Lower leg skin (tissue), 3 donors: ENCODE measurements at regions not wholly inside any gene's neighbourhood (a gene's known extent, or its start where the extent isn't known, plus 50 kb on each side); places are given as distances from the start of the nearest gene placed in this dataset.

Experiments
- POLR2A ChIP-seq, 2 donors: fragments of 450-650 bp; IDR thresholded peaks; one replicate each; pipeline ENCODE4 v1.6.1; 2016 to 2017; ENCODE audit warnings: antibody characterized with exemption in 2 of 2, mild to moderate bottlenecking in 1 of 2, moderate library complexity in 1 of 2
- TF ChIP-seq, protein P1 (sequence below), 3 donors: fragments of 450-650 bp; IDR thresholded peaks; one replicate each; pipeline ENCODE4 v1.5.1; 2016; ENCODE audit warnings: antibody characterized with exemption in 3 of 3, mild to moderate bottlenecking in 3 of 3, moderate library complexity in 2 of 3

DNA sequence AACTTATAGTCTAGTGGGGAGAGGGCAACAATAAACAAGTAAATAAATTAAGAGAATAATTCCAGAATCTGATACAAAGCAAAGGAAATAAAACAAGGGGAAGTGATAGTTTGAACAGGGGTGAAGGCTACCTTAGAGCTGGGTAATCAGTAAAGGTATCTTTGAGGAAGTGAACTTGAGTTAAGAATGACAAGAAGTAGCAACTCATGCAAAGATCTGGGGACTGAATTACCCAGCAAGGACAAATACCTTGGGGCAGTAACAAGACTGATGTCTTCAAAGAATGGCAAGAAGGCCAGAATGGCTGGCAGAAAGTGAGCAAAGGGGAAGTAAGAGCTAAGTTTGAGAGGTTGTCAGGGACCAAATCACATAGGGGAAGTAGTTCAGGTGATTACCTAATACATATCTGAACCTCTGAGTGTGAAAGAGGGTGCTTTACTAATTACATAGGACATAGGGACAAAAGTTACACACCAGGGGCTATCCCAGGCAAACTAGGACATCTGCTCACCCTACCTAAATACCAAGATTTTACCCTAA lies 244.6 kb upstream of the HNRNPA3 start:
- TF ChIP-seq, protein P1, sequence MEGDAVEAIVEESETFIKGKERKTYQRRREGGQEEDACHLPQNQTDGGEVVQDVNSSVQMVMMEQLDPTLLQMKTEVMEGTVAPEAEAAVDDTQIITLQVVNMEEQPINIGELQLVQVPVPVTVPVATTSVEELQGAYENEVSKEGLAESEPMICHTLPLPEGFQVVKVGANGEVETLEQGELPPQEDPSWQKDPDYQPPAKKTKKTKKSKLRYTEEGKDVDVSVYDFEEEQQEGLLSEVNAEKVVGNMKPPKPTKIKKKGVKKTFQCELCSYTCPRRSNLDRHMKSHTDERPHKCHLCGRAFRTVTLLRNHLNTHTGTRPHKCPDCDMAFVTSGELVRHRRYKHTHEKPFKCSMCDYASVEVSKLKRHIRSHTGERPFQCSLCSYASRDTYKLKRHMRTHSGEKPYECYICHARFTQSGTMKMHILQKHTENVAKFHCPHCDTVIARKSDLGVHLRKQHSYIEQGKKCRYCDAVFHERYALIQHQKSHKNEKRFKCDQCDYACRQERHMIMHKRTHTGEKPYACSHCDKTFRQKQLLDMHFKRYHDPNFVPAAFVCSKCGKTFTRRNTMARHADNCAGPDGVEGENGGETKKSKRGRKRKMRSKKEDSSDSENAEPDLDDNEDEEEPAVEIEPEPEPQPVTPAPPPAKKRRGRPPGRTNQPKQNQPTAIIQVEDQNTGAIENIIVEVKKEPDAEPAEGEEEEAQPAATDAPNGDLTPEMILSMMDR (IDR thresholded peaks at IDR 0.05), result no peak
- no peak for TF ChIP-seq POLR2A (IDR thresholded peaks at IDR 0.05)
